ENCODE measurements at regions not wholly inside any gene's neighbourhood (a gene's known extent, or its start where the extent isn't known, plus 50 kb on each side); places are given as distances from the start of the nearest gene placed in this dataset.

DNA sequence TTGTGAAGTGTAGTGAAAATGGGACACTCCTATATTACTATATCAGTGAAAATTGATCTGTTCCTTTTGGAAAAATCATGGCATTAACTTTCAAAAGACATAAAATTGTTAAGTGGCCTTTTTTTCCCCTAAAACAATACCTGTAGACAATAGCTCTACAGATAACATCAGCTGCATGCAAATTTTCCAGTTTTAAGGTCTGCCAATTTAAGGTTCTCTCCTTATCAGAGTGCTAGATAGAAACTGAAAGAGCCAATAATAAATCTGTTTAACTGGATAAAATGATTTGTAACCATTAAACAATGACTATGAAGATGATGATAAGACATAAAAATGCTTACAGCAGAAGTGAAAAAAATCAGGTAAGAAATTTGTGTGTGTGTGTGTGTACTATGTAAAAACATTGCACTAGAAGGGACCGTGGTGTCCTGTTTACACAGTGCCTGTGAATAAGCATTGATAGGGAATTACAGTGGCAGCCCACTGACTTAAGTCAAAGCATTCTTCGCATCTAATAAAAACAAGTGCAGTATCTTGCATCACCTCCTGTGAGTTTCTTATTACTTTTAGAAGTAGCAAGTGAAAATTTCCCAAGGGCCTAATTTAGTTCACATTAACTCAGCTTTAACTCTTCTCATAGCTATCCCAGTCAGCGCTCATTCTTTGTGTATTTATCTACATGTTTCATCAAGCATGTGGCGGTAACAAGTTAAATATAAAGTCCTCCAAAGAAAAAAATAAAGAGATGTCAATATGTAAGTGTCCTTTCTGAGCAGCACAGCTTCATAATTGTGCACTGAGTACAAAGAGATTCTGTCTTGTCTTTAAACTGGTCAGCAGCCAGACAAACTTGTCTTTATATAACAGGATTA, 261.9 kb downstream of the ARL4A start:
- DNase-seq: no peak

DNA sequence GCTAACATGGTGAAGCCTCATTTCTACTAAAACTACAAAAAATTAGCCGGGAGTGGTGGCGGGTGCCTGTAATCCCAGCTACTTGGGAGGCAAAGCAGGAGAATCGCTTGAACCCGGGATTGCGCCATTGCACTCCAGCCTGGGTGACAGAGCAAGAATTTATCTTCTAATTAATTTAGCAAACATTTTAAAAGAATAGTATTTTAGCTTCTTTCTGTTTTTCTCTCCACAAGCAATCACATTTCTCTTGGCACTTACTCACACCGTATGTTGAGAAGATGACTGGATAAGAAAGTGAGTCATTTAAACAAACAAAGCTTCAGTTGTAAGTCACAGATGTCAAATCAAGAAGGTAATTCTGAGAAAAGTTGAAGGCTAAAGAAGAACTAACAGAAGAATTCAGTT, 264.0 kb downstream of the ARL4A start:
- DNase-seq: no peak

- no peak for DNase-seq
Observed at GRCh38 chr7:12954380-12955033, 267.1 kb downstream of the ARL4A start.

- no peak for DNase-seq
Observed at GRCh38 chr7:12957487-12957886, 270.1 kb downstream of the ARL4A start.

GRCh38 chr7:12961910-12962480, 274.6 kb downstream of the ARL4A start:
- DNase-seq: no peak

- no peak for DNase-seq
Observed at GRCh38 chr7:12963435-12963834, 276.0 kb downstream of the ARL4A start.

GRCh38 chr7:12964836-12965235, 277.4 kb downstream of the ARL4A start:
- no peak for DNase-seq

- DNase-seq: no peak
Observed at GRCh38 chr7:12965767-12966166, 278.3 kb downstream of the ARL4A start.

- peak in 1 of 2 experiments; percentile 65 for DNase-seq
Observed at GRCh38 chr7:12967322-12967721, 279.9 kb downstream of the ARL4A start.

- no peak for DNase-seq
Observed at GRCh38 chr7:12968836-12969422, 281.5 kb downstream of the ARL4A start.

GRCh38 chr7:12970626-12971025, 283.2 kb downstream of the ARL4A start:
- no peak for DNase-seq

DNA sequence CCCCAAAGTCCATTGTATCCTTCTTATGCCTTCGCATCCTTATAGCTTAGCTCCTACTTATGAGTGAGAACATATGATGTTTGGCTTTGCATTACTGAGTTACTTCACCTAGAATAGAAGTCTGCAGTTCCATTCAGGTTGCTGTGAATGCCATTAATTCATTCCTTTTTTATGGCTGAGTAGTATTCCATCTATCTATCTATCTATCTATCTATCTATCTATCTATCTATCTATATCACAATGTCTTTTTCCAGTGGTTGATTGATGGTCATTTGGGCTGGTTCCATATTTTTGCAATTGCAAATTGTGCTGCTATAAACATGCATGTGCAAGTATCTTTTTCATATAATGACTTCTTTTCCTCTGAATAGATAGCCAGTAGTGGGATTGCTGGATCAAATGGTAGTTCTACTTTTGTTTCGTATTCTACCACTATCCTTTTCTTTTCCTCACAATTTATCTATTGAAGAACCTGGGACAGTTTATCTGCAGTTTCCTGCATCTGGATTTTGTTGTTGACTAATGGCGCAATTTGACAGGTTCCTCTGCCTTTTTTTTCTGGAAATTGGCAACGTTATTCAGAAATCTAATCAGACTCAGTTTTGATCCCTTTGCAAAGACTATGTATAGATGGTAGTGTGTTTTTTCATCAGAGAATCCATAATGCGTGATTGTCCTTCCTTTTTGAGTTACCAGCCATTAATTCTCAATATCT, 287.2 kb downstream of the ARL4A start:
- DNase-seq: no peak

- DNase-seq: no peak
Observed at GRCh38 chr7:12975412-12975811, 288.0 kb downstream of the ARL4A start.

DNA sequence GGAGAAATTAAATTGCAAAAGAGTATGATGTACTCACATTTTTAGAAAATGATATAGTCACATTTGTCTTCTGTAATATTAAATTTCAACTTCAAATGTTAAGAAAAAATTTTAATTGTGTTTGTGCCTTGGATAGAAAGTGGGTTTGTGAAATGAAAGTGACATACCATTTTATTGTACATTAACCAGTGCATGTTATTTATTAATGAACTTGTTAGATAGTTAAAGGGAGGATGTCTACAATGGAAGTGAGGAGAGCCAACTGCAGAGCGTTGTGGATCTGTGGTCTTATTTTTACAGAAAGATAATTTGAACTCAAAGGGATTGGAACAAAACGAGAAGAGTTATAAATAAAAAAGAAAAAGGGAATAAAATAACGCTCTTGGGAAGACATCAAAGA, 291.7 kb downstream of the ARL4A start:
- DNase-seq: no peak

DNA sequence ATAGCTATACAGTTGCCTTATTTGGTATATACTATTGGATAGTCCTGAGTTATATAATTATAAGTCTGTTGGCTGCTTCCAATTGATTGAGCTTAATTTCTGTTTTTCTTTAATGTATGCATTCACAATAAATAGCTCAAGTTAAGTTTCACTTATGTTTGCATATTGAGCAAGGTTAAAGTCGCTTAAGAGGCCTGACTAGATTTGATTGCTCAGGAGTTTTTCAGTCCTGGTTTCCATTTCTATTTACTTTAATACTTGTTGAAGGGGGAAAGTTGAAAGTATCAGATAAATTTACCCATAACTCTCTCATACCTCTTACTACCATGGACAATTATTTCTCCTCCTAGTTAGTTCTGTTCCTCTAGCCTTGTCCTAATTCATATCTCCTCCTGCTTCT, 294.7 kb downstream of the ARL4A start:
- no peak for DNase-seq

DNA sequence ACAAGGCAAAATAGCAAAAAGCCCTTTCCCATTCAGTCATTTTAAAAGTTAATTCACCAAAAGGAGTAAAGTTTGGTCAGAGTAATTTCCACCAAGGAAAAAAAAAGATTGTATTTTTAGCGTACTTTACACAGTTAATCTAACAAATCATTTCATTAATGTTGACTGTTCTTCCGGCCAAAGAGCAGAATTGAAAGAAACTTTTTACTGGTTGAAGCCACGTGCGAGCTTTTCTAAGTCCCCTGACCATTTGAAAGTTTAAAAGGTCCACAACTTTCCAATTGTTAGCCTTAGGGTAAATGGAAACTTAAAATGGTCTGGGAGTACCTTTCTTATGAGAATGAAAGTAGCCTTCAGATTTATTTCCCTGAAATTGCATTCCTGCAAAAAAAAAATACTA, 296.7 kb downstream of the ARL4A start:
- no peak for DNase-seq

GRCh38 chr7:12985228-12985627, 297.8 kb downstream of the ARL4A start:
- DNase-seq: no peak

DNA sequence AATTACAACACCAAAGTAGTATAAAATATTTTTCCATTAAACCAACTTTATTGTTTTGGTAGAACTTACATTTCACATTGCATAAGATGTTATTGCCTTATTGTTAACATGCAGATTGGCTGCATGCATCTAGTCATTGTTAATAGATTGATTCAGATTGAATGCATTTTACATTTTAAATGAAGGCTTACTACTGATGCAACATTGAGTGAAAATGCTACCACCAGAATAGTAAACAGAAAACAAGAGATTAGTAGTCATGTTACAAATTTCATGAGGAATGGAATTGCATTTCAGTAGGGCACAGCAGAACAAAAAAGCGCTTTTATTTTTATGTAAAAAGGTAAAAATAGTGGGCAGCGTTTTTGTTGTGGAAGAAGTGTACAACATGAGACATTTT, 298.3 kb downstream of the ARL4A start:
- DNase-seq: no peak

DNA sequence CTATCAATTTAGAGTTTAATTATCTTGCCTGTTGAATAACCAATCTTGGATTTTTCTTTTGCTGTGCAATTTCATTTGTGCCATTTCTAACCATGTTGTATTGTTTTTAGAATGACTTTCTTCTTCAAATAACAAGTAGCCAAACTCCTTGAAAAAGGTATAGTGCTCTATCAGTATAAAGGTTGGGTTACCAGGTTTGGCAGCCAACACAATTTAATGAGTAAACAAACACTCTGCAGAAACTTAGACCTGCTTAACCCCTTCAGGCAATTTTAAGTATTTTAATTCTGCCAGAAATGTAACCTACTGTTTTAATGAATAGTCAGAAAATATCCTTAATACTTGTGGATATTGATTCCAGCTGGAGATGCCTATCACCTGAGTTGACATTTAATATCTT, 299.8 kb downstream of the ARL4A start:
- DNase-seq: no peak

GRCh38 chr7:12990440-12990839, 303.0 kb downstream of the ARL4A start:
- DNase-seq: no peak

- DNase-seq: no peak
Observed at GRCh38 chr7:12993025-12993424, 305.6 kb downstream of the ARL4A start.

GRCh38 chr7:12995912-12996469, 308.6 kb downstream of the ARL4A start:
- no peak for DNase-seq

DNA sequence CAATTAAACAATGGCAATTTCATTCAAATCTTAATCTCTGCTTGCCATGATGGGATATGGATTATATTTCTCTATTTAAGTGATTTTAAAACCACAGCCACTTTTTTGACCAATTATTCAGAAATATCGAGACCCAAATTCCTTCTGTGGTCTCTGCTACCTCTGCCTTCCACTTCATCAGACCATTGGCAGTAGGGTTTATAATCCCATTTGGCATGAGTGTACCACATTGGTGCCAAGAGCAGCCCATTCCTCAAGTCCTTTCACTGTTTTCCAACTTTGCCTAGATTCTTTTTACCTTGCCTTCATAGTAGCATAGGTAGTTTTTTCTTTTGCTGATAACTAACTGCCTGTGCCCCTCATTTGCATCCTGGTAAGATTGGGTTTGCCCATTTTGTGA, 319.9 kb downstream of the ARL4A start:
- DNase-seq: no peak
